Activated naive CD4-positive, alpha-beta T cell treated with anti-CD3 and anti-CD28 coated beads, Interleukin-2, amount 50 U/mL, for 24 hours (primary cell): ENCODE measurements at regions not wholly inside any gene's neighbourhood (a gene's known extent, or its start where the extent isn't known, plus 50 kb on each side); places are given as distances from the start of the nearest gene placed in this dataset.

ENCODE experiments used
- H3K27ac Mint-ChIP-seq: one replicate; pipeline ENCODE4 v1.8.0; 2021; ENCODE audit warnings: mild to moderate bottlenecking, mixed read lengths
- H3K27me3 Mint-ChIP-seq: one replicate; pipeline ENCODE4 v1.8.0; 2021; ENCODE audit warnings: mixed read lengths
- H3K36me3 Mint-ChIP-seq: one replicate; pipeline ENCODE4 v1.8.0; 2021; ENCODE audit warnings: mixed read lengths
- H3K4me1 Mint-ChIP-seq: one replicate; pipeline ENCODE4 v1.8.0; 2021; ENCODE audit warnings: mixed read lengths
- H3K4me3 Mint-ChIP-seq: one replicate; pipeline ENCODE4 v1.8.0; 2021; ENCODE audit warnings: mild to moderate bottlenecking, mixed read lengths
- H3K9me3 Mint-ChIP-seq: one replicate; pipeline ENCODE4 v1.8.0; 2021; ENCODE audit warnings: mixed read lengths

GRCh38 chr2:7403092-7403775 is 486.0 kb downstream of the RNF144A start:
- peaks cover 10% of the 10 kb centered on the region for H3K27me3 Mint-ChIP-seq
- peaks cover 15% of the 10 kb centered on the region for H3K4me1 Mint-ChIP-seq
- peak overlapping the region; percentile 66 for H3K27ac Mint-ChIP-seq

GRCh38 chr2:7405861-7406715 is 488.9 kb downstream of the RNF144A start:
- H3K27me3 Mint-ChIP-seq, result peaks cover 10% of the 10 kb centered on the region
- H3K4me3 Mint-ChIP-seq, result no peak overlapping the region
- no peak overlapping the region for H3K27ac Mint-ChIP-seq
- H3K36me3 Mint-ChIP-seq, result no peaks in the 10 kb centered on the region
- no peaks in the 10 kb centered on the region for H3K9me3 Mint-ChIP-seq
- H3K4me1 Mint-ChIP-seq, result peaks cover 15% of the 10 kb centered on the region

More at GRCh38 chr2:7403092-7403775, 486.0 kb downstream of the RNF144A start:
- no peak overlapping the region for H3K4me3 Mint-ChIP-seq
- H3K9me3 Mint-ChIP-seq, result no peaks in the 10 kb centered on the region
- H3K36me3 Mint-ChIP-seq, result no peaks in the 10 kb centered on the region

- Mint-ChIP-seq H3K4me1 (peaks cover 15% of the 10 kb centered on the region), H3K4me3 (no peak overlapping the region), H3K27me3 (peaks cover 9% of the 10 kb centered on the region), H3K36me3 (no peaks in the 10 kb centered on the region), H3K27ac (no peak overlapping the region), H3K9me3 (no peaks in the 10 kb centered on the region)
These were observed 489.8 kb downstream of the RNF144A start for GRCh38 chr2:7407001-7407400.

- no peak overlapping the region for H3K27ac Mint-ChIP-seq
- no peaks in the 10 kb centered on the region for H3K36me3 Mint-ChIP-seq
- peaks cover 4% of the 10 kb centered on the region for H3K27me3 Mint-ChIP-seq
- H3K9me3 Mint-ChIP-seq, result no peaks in the 10 kb centered on the region
- peaks cover 6% of the 10 kb centered on the region for H3K4me1 Mint-ChIP-seq
- H3K4me3 Mint-ChIP-seq, result no peak overlapping the region
These were observed 490.9 kb downstream of the RNF144A start for GRCh38 chr2:7407906-7408680.

- no peak overlapping the region for H3K27ac Mint-ChIP-seq
- H3K36me3 Mint-ChIP-seq, result peaks cover 2% of the 10 kb centered on the region
- H3K27me3 Mint-ChIP-seq, result peaks cover 2% of the 10 kb centered on the region
- no peaks in the 10 kb centered on the region for H3K9me3 Mint-ChIP-seq
- no peak overlapping the region for H3K4me3 Mint-ChIP-seq
- H3K4me1 Mint-ChIP-seq, result no peaks in the 10 kb centered on the region
These were observed 494.5 kb downstream of the RNF144A start for GRCh38 chr2:7411691-7412090.

GRCh38 chr2:7417845-7418742 is 500.9 kb downstream of the RNF144A start:
- Mint-ChIP-seq H3K27me3 (peaks cover 1% of the 10 kb centered on the region), H3K36me3 (peaks cover 2% of the 10 kb centered on the region), H3K4me3 (no peak overlapping the region), H3K27ac (no peak overlapping the region), H3K9me3 (no peaks in the 10 kb centered on the region), H3K4me1 (no peaks in the 10 kb centered on the region)

- Mint-ChIP-seq H3K4me1 (no peaks in the 10 kb centered on the region), H3K27me3 (no peaks in the 10 kb centered on the region), H3K9me3 (no peaks in the 10 kb centered on the region), H3K27ac (no peak overlapping the region), H3K4me3 (no peak overlapping the region), H3K36me3 (no peaks in the 10 kb centered on the region)
These were observed 502.0 kb downstream of the RNF144A start for GRCh38 chr2:7419186-7419585.

- no peak overlapping the region for H3K4me3 Mint-ChIP-seq
- no peak overlapping the region for H3K27ac Mint-ChIP-seq
- H3K9me3 Mint-ChIP-seq, result no peaks in the 10 kb centered on the region
- H3K27me3 Mint-ChIP-seq, result no peaks in the 10 kb centered on the region
- H3K36me3 Mint-ChIP-seq, result no peaks in the 10 kb centered on the region
- no peaks in the 10 kb centered on the region for H3K4me1 Mint-ChIP-seq
These were observed 502.7 kb downstream of the RNF144A start for GRCh38 chr2:7419814-7420311.

GRCh38 chr2:7420530-7420929 is 503.3 kb downstream of the RNF144A start:
- H3K4me1 Mint-ChIP-seq, result no peaks in the 10 kb centered on the region
- H3K27me3 Mint-ChIP-seq, result no peaks in the 10 kb centered on the region
- H3K27ac Mint-ChIP-seq, result no peak overlapping the region
- no peak overlapping the region for H3K4me3 Mint-ChIP-seq
- no peaks in the 10 kb centered on the region for H3K9me3 Mint-ChIP-seq
- H3K36me3 Mint-ChIP-seq, result no peaks in the 10 kb centered on the region

GRCh38 chr2:7424481-7424880 is 507.3 kb downstream of the RNF144A start:
- no peaks in the 10 kb centered on the region for H3K9me3 Mint-ChIP-seq

GRCh38 chr2:7427293-7428060 is 510.3 kb downstream of the RNF144A start:
- no peak overlapping the region for H3K27ac Mint-ChIP-seq
- no peak overlapping the region for H3K4me3 Mint-ChIP-seq
- H3K9me3 Mint-ChIP-seq, result no peaks in the 10 kb centered on the region
- H3K27me3 Mint-ChIP-seq, result no peaks in the 10 kb centered on the region
- peaks cover 37% of the 10 kb centered on the region for H3K4me1 Mint-ChIP-seq
- peaks cover under 1% of the 10 kb centered on the region for H3K36me3 Mint-ChIP-seq

More at GRCh38 chr2:7424481-7424880, 507.3 kb downstream of the RNF144A start:
- H3K4me1 Mint-ChIP-seq, result peaks cover 23% of the 10 kb centered on the region
- no peaks in the 10 kb centered on the region for H3K27me3 Mint-ChIP-seq
- H3K27ac Mint-ChIP-seq, result no peak overlapping the region
- no peaks in the 10 kb centered on the region for H3K36me3 Mint-ChIP-seq
- no peak overlapping the region for H3K4me3 Mint-ChIP-seq

- Mint-ChIP-seq H3K4me3 (no peak overlapping the region), H3K9me3 (no peaks in the 10 kb centered on the region), H3K27me3 (no peaks in the 10 kb centered on the region), H3K27ac (no peak overlapping the region), H3K36me3 (peaks cover 1% of the 10 kb centered on the region), H3K4me1 (peaks cover 39% of the 10 kb centered on the region)
These were observed 511.4 kb downstream of the RNF144A start for GRCh38 chr2:7428454-7429204.

GRCh38 chr2:7429733-7430132 is 512.5 kb downstream of the RNF144A start:
- Mint-ChIP-seq H3K4me1 (peaks cover 39% of the 10 kb centered on the region), H3K9me3 (no peaks in the 10 kb centered on the region), H3K4me3 (peak overlapping the region; percentile 11), H3K27me3 (no peaks in the 10 kb centered on the region), H3K36me3 (peaks cover 1% of the 10 kb centered on the region), H3K27ac (peak overlapping the region; percentile 57)
